Liver (tissue), 8 donors: ENCODE measurements at regions not wholly inside any gene's neighbourhood (a gene's known extent, or its start where the extent isn't known, plus 50 kb on each side); places are given as distances from the start of the nearest gene placed in this dataset.

Source experiments
- DNase-seq: peaks from one replicate; pipeline ENCODE4 v3.0.0-alpha.2; 2017; ENCODE audit warnings: low spot score
- H3K27ac ChIP-seq, 2 donors: one replicate each; pipeline ENCODE4 v1.7.0; 2013; ENCODE audit warnings: inconsistent platforms in 2 of 2, low read length in 2 of 2, control low read depth in 1 of 2, low read depth in 1 of 2, mild to moderate bottlenecking in 1 of 2
- H3K27me3 ChIP-seq, 4 donors: one replicate each; pipeline versions ENCODE4 v1.6.1 to v1.7.0; 2013; ENCODE audit warnings: low read length in 3 of 4, inconsistent platforms in 1 of 4, mild to moderate bottlenecking in 1 of 4, moderate library complexity in 1 of 4; ENCODE audit not compliant: control insufficient read depth in 4 of 4, insufficient read depth in 4 of 4
- H3K36me3 ChIP-seq, 4 donors: one replicate each; pipeline versions ENCODE4 v1.6.1 to v1.7.0; 2013; ENCODE audit warnings: low read length in 3 of 4, mild to moderate bottlenecking in 3 of 4, low read depth in 1 of 4, moderate library complexity in 1 of 4; ENCODE audit not compliant: control insufficient read depth in 4 of 4, insufficient read depth in 3 of 4
- H3K4me1 ChIP-seq, 4 donors: one replicate each; pipeline versions ENCODE4 v1.6.1 to v1.7.0; 2013; ENCODE audit warnings: low read length in 3 of 4, mild to moderate bottlenecking in 3 of 4, moderate library complexity in 1 of 4; ENCODE audit not compliant: control insufficient read depth in 4 of 4, insufficient read depth in 4 of 4
- H3K4me3 ChIP-seq, 3 donors: one replicate each; pipeline versions ENCODE4 v1.6.1 to v1.7.0; 2013; ENCODE audit warnings: low read length in 3 of 3, control low read depth in 1 of 3, low read depth in 1 of 3, mild to moderate bottlenecking in 1 of 3
- H3K9ac ChIP-seq, 2 donors: one replicate each; pipeline ENCODE4 v1.7.0; 2013; ENCODE audit warnings: low read length in 2 of 2, mild to moderate bottlenecking in 2 of 2, moderate library complexity in 2 of 2, control low read depth in 1 of 2, low read depth in 1 of 2
- H3K9me3 ChIP-seq, 4 donors: one replicate each; pipeline versions ENCODE4 v1.6.1 to v1.7.0; 2013; ENCODE audit warnings: low read length in 3 of 4; ENCODE audit not compliant: control insufficient read depth in 4 of 4
- FOXA1 ChIP-seq: IDR thresholded peaks from 2 replicates; pipeline ENCODE4 v1.6.1; 2016; ENCODE audit warnings: antibody characterized with exemption
- FOXA2 ChIP-seq: IDR thresholded peaks from 2 replicates; pipeline ENCODE4 v1.6.1; 2016; ENCODE audit warnings: antibody characterized with exemption
- GABPA ChIP-seq, 2 donors: IDR thresholded peaks in 1 of 2; conservative IDR thresholded peaks in 1 of 2; 2 replicates each; pipeline ENCODE4 v1.6.1; 2016; ENCODE audit warnings: antibody characterized with exemption in 2 of 2, mild to moderate bottlenecking in 1 of 2, moderate library complexity in 1 of 2
- HNF4G ChIP-seq: IDR thresholded peaks from 2 replicates; pipeline ENCODE4 v1.6.1; 2016; ENCODE audit warnings: antibody characterized with exemption
- JUND ChIP-seq, 2 donors: IDR thresholded peaks; 2 replicates each; pipeline ENCODE4 v1.6.1; 2016; ENCODE audit warnings: antibody characterized with exemption in 2 of 2
- MAX ChIP-seq: IDR thresholded peaks from 2 replicates; pipeline ENCODE4 v1.6.1; 2016; ENCODE audit warnings: antibody characterized with exemption
- RAD21 ChIP-seq, 2 donors: IDR thresholded peaks; 2 replicates each; pipeline ENCODE4 v1.6.1; 2016; ENCODE audit warnings: antibody characterized with exemption in 2 of 2, mild to moderate bottlenecking in 2 of 2
- REST ChIP-seq: IDR thresholded peaks from 2 replicates; pipeline ENCODE4 v1.6.1; 2016; ENCODE audit warnings: antibody characterized with exemption, mild to moderate bottlenecking
- RXRA ChIP-seq, 2 donors: IDR thresholded peaks; 2 replicates each; pipeline ENCODE4 v1.6.1; 2017 to 2018; ENCODE audit warnings: antibody characterized with exemption in 2 of 2, mild to moderate bottlenecking in 1 of 2
- YY1 ChIP-seq: IDR thresholded peaks from 2 replicates; pipeline ENCODE4 v1.6.1; 2016; ENCODE audit warnings: antibody characterized with exemption, mild to moderate bottlenecking
- ZBTB33 ChIP-seq: IDR thresholded peaks from 2 replicates; pipeline ENCODE4 v1.6.1; 2016; ENCODE audit warnings: antibody characterized with exemption
- WGBS: extraction: QIAGEN DNeasy Blood & Tissue Kit; methylation state at CpG from one replicate; pipeline ENCODE4 v1.1.7; 2013; 5-methylcytosine and 5-hydroxymethylcytosine counted together
- TF ChIP-seq, protein P1 (sequence below): IDR thresholded peaks from 2 replicates; pipeline ENCODE4 v1.6.1; 2016; ENCODE audit warnings: antibody characterized with exemption
- TF ChIP-seq, protein P2 (sequence below): fragments of 150-350 bp; IDR thresholded peaks from 2 replicates; pipeline ENCODE4 v1.5.1; 2017; ENCODE audit warnings: improper control_type of control experiment, low read depth, low read length; ENCODE audit not compliant: missing input control
- donor health status: healthy.
- donor health status: healthy.
- donor health status: healthy.
- donor health status: healthy.
- donor health status: healthy.

- no peak for TF ChIP-seq HNF4G
- TF ChIP-seq FOXA2 = no peak
- no peak for TF ChIP-seq FOXA1
- WGBS = 90% methylated on average over 4 of the region's 4 CpGs
- H3K27me3 ChIP-seq = no peaks in the 10 kb centered on the region
- no peak overlapping the region for H3K9ac ChIP-seq
- H3K27ac ChIP-seq = no peak overlapping the region
- no peak overlapping the region for H3K4me3 ChIP-seq
- no peaks in the 10 kb centered on the region for H3K36me3 ChIP-seq
- H3K9me3 ChIP-seq = no peaks in the 10 kb centered on the region
- no peak for DNase-seq
- H3K4me1 ChIP-seq = no peaks in the 10 kb centered on the region
These were observed 130.5 kb downstream of the DCK start for GRCh38 chr4:71123951-71124350.

DNA sequence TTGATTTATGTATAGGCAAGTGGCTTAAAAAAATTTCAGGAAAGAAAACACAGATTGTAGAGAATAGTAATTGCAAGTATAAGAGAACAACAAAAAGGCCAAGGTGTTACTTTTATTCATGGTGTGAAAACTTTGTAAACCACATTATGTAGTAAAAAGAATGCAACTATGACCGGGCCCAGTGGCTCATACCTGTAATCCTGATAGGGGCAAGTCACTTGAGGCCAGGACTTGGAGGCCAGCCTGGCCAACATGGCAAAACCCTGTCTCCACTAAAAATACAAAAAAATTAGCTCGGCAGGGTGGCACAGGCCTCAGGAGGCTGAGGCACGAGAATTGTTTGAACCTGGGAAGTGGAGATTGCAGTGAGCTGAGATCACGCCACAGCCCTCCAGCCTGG lies 131.7 kb downstream of the DCK start:
- no peak for TF ChIP-seq GABPA (IDR thresholded peaks at IDR 0.05 in 1 of 2, conservative IDR thresholded peaks at IDR 0.05 in 1 of 2)
- TF ChIP-seq JUND (IDR thresholded peaks at IDR 0.05) = no peak
- TF ChIP-seq RXRA (IDR thresholded peaks at IDR 0.05) = no peak
- no peak for TF ChIP-seq REST
- TF ChIP-seq, protein P1, sequence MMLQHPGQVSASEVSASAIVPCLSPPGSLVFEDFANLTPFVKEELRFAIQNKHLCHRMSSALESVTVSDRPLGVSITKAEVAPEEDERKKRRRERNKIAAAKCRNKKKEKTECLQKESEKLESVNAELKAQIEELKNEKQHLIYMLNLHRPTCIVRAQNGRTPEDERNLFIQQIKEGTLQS = no peak
- TF ChIP-seq, protein P2, sequence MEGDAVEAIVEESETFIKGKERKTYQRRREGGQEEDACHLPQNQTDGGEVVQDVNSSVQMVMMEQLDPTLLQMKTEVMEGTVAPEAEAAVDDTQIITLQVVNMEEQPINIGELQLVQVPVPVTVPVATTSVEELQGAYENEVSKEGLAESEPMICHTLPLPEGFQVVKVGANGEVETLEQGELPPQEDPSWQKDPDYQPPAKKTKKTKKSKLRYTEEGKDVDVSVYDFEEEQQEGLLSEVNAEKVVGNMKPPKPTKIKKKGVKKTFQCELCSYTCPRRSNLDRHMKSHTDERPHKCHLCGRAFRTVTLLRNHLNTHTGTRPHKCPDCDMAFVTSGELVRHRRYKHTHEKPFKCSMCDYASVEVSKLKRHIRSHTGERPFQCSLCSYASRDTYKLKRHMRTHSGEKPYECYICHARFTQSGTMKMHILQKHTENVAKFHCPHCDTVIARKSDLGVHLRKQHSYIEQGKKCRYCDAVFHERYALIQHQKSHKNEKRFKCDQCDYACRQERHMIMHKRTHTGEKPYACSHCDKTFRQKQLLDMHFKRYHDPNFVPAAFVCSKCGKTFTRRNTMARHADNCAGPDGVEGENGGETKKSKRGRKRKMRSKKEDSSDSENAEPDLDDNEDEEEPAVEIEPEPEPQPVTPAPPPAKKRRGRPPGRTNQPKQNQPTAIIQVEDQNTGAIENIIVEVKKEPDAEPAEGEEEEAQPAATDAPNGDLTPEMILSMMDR = no peak
- TF ChIP-seq RAD21 (IDR thresholded peaks at IDR 0.05) = no peak
- no peak for TF ChIP-seq MAX
- no peak for TF ChIP-seq ZBTB33
- TF ChIP-seq YY1 = no peak
- TF ChIP-seq FOXA1 = no peak
- no peaks in the 10 kb centered on the region for H3K36me3 ChIP-seq
- no peaks in the 10 kb centered on the region for H3K9me3 ChIP-seq
- H3K27ac ChIP-seq = no peak overlapping the region
- WGBS = 93% methylated on average over 4 of the region's 4 CpGs
- H3K4me3 ChIP-seq = no peak overlapping the region
- H3K9ac ChIP-seq = no peak overlapping the region
- no peaks in the 10 kb centered on the region for H3K27me3 ChIP-seq
- no peak for DNase-seq
- H3K4me1 ChIP-seq = no peaks in the 10 kb centered on the region
